ENCODE measurements at regions not wholly inside any gene's neighbourhood (a gene's known extent, or its start where the extent isn't known, plus 50 kb on each side); places are given as distances from the start of the nearest gene placed in this dataset.
A peak's percentile ranks its signal among the peaks of the same experiment; 100 is the strongest.
"Not testable (repeated sequence)": the region's sequence is repeated elsewhere in the genome, so short reads cannot be mapped to it uniquely, and the experiment has no call there.

DNA sequence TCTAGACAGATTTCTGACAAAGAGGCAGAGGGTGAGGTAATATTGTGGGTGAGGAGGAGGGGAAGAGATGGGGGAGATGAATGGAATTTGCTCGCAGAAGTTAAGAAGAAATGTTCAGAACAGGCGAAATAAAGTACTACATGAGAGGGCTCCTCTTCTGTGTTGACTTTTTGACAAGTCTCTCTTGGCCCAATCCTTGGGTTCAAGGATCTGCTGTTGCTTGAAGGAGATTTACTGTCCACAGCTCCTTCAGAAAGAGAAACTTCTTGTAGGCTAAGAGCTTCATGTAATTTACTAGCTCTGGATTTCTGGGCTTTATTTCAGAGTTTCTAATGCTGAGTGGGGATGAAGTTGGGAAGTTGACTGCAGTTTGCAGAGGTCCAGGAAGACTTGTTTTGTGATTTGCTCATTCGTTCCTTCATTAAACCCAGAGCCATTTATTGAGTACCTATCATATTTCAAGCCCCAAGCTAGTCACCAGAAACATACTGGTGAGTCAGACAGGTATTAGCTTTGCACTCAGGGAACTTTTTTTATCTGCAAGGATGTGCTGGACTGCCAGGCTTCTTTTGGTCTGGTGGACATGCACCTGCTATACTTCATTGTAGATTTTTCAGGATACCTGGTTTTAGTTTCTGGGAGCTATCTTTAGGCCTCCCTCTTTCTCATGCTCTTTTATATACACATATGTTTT lies 402.9 kb upstream of the CLINT1 start:
- no peaks in the 10 kb centered on the region for H3K4me1 Mint-ChIP-seq (ENCODE audit: low read depth)
- no peak overlapping the region for H3K4me3 Mint-ChIP-seq
- H3K27ac Mint-ChIP-seq: no peak overlapping the region
- no peaks in the 10 kb centered on the region for H3K36me3 Mint-ChIP-seq (ENCODE audit: low read depth)
- no peaks in the 10 kb centered on the region for H3K27me3 Mint-ChIP-seq
- intact Hi-C loops (cut with micrococcal nuclease): no loop called here
- H3K9me3 Mint-ChIP-seq: no peaks in the 10 kb centered on the region

DNA sequence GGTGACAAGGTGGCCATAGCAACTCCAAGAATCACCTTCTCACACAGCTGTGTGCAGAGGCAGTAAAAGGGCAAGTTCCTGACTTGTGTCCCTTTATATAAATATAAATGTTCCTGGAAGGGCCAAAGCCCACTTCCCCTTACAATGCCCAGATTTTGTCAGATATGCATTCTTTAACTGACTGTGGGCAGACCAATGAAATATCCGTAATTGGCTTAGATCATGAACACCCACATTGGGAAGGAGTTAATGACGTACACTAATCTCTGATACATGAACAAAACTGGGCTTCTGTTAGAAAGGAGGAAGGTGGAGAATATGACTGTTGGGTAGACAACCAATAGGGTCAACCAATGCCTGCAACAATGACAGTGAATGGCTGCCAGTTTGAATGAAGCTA lies 397.2 kb upstream of the CLINT1 start:
- intact Hi-C loops (cut with micrococcal nuclease): no loop called here
- Mint-ChIP-seq H3K4me3 (no peak overlapping the region), H3K4me1 (ENCODE audit: low read depth) (no peaks in the 10 kb centered on the region), H3K9me3 (no peaks in the 10 kb centered on the region), H3K27ac (no peak overlapping the region), H3K36me3 (ENCODE audit: low read depth) (no peaks in the 10 kb centered on the region), H3K27me3 (no peaks in the 10 kb centered on the region)

GRCh38 chr5:158255609-158256008 lies 396.7 kb upstream of the CLINT1 start:
- Mint-ChIP-seq H3K9me3 (no peaks in the 10 kb centered on the region), H3K27me3 (no peaks in the 10 kb centered on the region), H3K4me3 (no peak overlapping the region), H3K36me3 (ENCODE audit: low read depth) (no peaks in the 10 kb centered on the region), H3K27ac (no peak overlapping the region), H3K4me1 (ENCODE audit: low read depth) (no peaks in the 10 kb centered on the region)
- intact Hi-C loops (cut with micrococcal nuclease): no loop called here

GRCh38 chr5:158246661-158247060 lies 387.7 kb upstream of the CLINT1 start:
- no peaks in the 10 kb centered on the region for H3K36me3 Mint-ChIP-seq (ENCODE audit: low read depth)
- H3K27me3 Mint-ChIP-seq: peaks cover 3% of the 10 kb centered on the region
- intact Hi-C loops (cut with micrococcal nuclease): no loop called here
- H3K9me3 Mint-ChIP-seq: no peaks in the 10 kb centered on the region
- no peak overlapping the region for H3K4me3 Mint-ChIP-seq
- no peak overlapping the region for H3K27ac Mint-ChIP-seq
- H3K4me1 Mint-ChIP-seq (ENCODE audit: low read depth): peaks cover 6% of the 10 kb centered on the region

DNA sequence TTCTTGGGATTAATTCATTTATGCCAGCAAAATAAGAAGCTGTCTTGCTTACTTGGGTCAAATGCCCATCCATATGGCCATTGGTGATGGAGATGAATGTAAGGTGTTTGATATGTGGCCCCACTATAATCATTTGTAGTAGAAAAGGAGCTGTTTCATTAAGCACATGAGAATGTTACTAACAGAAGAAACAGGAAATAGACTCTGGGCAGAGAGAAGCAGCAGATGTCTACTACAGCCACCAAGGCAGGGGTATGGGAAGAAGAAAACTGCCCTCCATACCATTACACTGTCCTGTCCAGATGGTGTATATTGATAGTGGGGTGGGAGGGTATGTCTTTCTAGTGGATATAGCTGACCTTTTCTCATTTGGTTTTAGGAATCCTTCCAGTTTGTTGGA lies 386.6 kb upstream of the CLINT1 start:
- peaks cover 6% of the 10 kb centered on the region for H3K4me1 Mint-ChIP-seq (ENCODE audit: low read depth)
- peaks cover 3% of the 10 kb centered on the region for H3K27me3 Mint-ChIP-seq
- no peak overlapping the region for H3K27ac Mint-ChIP-seq
- no peak overlapping the region for H3K4me3 Mint-ChIP-seq
- no peaks in the 10 kb centered on the region for H3K36me3 Mint-ChIP-seq (ENCODE audit: low read depth)
- no peaks in the 10 kb centered on the region for H3K9me3 Mint-ChIP-seq
- intact Hi-C loops (cut with micrococcal nuclease): no loop called here

GRCh38 chr5:158244882-158245281 lies 385.9 kb upstream of the CLINT1 start:
- Mint-ChIP-seq H3K9me3 (no peaks in the 10 kb centered on the region), H3K36me3 (ENCODE audit: low read depth) (no peaks in the 10 kb centered on the region), H3K27me3 (peaks cover 3% of the 10 kb centered on the region), H3K4me3 (no peak overlapping the region), H3K27ac (no peak overlapping the region), H3K4me1 (ENCODE audit: low read depth) (peaks cover 6% of the 10 kb centered on the region)
- intact Hi-C loops (cut with micrococcal nuclease): no loop called here

DNA sequence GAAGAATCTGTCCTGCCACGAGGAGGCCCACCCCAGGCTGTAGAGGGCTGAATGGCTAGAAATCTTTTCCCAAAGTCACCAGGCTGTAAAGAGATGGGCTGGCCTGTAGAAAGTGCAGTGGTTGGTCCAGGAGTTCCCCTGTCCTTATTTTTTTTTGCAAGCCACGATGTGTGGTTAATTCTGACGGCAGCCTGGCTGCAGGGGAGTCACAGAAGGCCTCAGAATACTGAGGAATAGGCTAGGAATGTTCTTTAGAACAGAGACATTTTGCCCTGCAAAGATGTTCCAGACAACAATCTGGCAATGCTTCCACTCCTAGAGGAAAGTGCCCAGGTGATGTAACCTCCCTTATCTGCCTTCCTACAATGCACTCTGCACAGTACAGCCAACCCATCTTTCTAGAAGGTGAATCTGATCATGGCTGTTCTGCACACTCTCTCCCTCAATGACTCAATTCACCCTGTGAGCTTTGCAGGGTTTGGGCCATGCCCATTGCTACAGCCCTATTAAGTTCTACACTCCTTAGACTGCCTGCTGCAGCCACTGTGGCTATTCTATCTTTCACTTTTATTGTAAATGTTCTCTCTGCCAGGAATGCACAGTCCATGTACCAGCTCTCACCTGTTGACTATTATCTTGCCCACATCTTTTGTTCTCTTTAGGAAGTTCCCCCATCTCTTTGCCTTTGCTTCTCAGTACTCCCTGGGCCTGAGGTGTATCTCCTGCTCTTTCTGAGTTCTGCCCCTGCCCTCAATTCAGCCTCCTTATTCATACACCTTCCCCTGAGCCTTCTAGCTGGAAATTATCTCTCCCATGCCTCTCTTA lies 377.8 kb upstream of the CLINT1 start:
- intact Hi-C loops (cut with micrococcal nuclease): no loop called here
- Mint-ChIP-seq H3K9me3 (peaks cover 7% of the 10 kb centered on the region), H3K4me3 (no peak overlapping the region), H3K36me3 (ENCODE audit: low read depth) (no peaks in the 10 kb centered on the region), H3K27me3 (no peaks in the 10 kb centered on the region), H3K27ac (no peak overlapping the region), H3K4me1 (ENCODE audit: low read depth) (peaks cover 30% of the 10 kb centered on the region)

DNA sequence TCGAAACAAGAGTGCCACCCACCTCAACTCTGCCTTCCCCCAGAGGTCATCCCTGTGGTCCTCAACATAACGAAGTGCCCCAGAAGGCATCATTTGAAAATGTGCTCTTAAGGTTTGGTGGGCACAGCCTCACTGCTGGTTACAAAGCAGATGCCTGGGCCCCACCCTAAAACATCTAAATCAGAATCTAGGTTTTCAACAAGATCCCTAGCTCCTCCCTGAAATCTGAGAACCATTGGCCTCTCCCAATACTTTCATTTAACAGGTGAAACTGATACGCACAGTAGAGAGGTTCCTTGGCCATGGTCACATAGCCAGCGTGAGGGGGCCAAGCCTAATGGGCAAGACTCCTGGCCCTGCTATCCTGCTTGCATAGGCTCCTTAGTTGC lies 376.2 kb upstream of the CLINT1 start:
- Mint-ChIP-seq H3K9me3 (peaks cover 9% of the 10 kb centered on the region), H3K4me1 (ENCODE audit: low read depth) (peaks cover 30% of the 10 kb centered on the region), H3K36me3 (ENCODE audit: low read depth) (no peaks in the 10 kb centered on the region), H3K27me3 (no peaks in the 10 kb centered on the region), H3K4me3 (no peak overlapping the region), H3K27ac (no peak overlapping the region)
- intact Hi-C loops (cut with micrococcal nuclease): no loop called here

DNA sequence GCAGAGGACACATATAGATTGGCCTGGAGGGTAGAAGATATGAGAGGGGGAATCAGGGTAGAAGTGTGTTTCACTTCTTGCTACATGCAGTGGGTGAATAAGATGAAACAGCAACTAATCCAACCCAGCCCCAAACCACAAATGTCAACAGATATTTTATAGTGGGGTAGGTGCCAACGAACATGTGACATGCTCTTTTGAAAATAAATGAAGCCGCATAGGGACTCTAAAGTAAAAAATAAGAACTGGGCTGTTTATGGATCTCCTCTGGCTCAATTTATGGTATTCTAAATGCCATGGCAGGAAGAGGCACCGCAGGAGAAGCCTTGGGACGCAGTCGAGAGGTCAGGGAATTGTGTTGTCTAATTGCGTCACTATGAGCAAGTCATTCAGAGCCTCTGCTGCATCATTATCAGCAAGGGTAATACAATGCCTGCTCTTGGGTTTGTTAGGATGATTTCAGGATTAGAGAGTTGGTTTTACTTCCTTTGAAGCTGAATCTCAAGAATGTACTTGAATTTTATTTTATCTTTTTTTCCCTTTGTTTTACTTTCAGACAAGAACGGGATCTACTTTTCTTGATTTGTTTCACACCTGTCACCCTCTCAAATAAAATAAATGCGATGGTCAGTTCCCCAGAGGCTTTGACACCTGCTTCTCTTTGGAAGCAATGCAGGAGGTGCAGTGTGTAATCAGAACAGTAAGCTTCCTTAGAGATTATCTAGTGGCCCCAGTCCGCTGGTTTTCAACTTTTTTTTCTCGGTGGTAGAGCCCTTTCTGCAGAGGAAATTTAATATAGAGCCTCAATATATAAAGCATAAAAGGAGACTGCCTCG lies 375.6 kb upstream of the CLINT1 start:
- H3K36me3 Mint-ChIP-seq (ENCODE audit: low read depth): no peaks in the 10 kb centered on the region
- intact Hi-C loops (cut with micrococcal nuclease): no loop called here

GRCh38 chr5:158233735-158234322 lies 374.9 kb upstream of the CLINT1 start:
- intact Hi-C loops (cut with micrococcal nuclease): no loop called here
- Mint-ChIP-seq H3K9me3 (peaks cover 9% of the 10 kb centered on the region), H3K4me3 (no peak overlapping the region), H3K4me1 (ENCODE audit: low read depth) (peaks cover 30% of the 10 kb centered on the region), H3K27me3 (no peaks in the 10 kb centered on the region), H3K36me3 (ENCODE audit: low read depth) (no peaks in the 10 kb centered on the region), H3K27ac (peak overlapping the region; percentile 62)

More for the DNA sequence above, 375.6 kb upstream of the CLINT1 start:
- H3K27ac Mint-ChIP-seq: peak overlapping the region; percentile 62
- H3K27me3 Mint-ChIP-seq: no peaks in the 10 kb centered on the region
- peaks cover 30% of the 10 kb centered on the region for H3K4me1 Mint-ChIP-seq (ENCODE audit: low read depth)
- H3K4me3 Mint-ChIP-seq: no peak overlapping the region
- peaks cover 9% of the 10 kb centered on the region for H3K9me3 Mint-ChIP-seq

- H3K36me3 Mint-ChIP-seq (ENCODE audit: low read depth); H3K27ac Mint-ChIP-seq; H3K4me3 Mint-ChIP-seq; intact Hi-C loops (cut with micrococcal nuclease): not testable (repeated sequence)
- Mint-ChIP-seq H3K4me1 (ENCODE audit: low read depth) (peaks cover 31% of the 10 kb centered on the region), H3K27me3 (peaks cover 14% of the 10 kb centered on the region), H3K9me3 (peaks cover 14% of the 10 kb centered on the region)
Measured at GRCh38 chr5:158227314-158227713, 368.4 kb upstream of the CLINT1 start.

DNA sequence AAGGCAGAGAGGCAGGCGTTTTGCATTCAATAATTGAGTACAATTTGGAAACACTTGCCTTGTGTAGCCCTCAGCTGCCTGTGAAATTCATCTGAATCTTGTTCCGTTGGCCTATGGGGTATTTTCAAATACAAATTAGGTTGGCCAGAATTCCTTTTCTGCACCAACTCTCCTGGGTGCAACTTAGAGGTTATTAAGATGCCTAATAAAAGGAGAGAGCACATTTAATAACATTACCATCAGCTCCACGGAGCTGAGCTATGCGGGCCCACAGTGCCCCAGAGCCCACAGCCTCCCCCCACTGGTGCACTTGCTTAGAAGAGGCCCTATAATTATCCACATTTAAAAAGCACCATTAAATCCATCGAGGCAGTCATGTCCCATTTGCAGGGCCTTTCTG lies 367.6 kb upstream of the CLINT1 start:
- no peak overlapping the region for H3K4me3 Mint-ChIP-seq
- H3K4me1 Mint-ChIP-seq (ENCODE audit: low read depth): peaks cover 31% of the 10 kb centered on the region
- intact Hi-C loops (cut with micrococcal nuclease): no loop called here
- peaks cover 14% of the 10 kb centered on the region for H3K27me3 Mint-ChIP-seq
- H3K9me3 Mint-ChIP-seq: peaks cover 6% of the 10 kb centered on the region
- no peak overlapping the region for H3K27ac Mint-ChIP-seq
- no peaks in the 10 kb centered on the region for H3K36me3 Mint-ChIP-seq (ENCODE audit: low read depth)

GRCh38 chr5:158224253-158224652 lies 365.3 kb upstream of the CLINT1 start:
- Mint-ChIP-seq H3K9me3 (peaks cover 6% of the 10 kb centered on the region), H3K36me3 (ENCODE audit: low read depth) (no peaks in the 10 kb centered on the region), H3K27me3 (peaks cover 14% of the 10 kb centered on the region), H3K27ac (peak overlapping the region; percentile 60), H3K4me1 (ENCODE audit: low read depth) (peaks cover 31% of the 10 kb centered on the region), H3K4me3 (no peak overlapping the region)
- intact Hi-C loops (cut with micrococcal nuclease): no loop called here
